CD4-positive, alpha-beta memory T cell (primary cell): ENCODE measurements at regions not wholly inside any gene's neighbourhood (a gene's known extent, or its start where the extent isn't known, plus 50 kb on each side); places are given as distances from the start of the nearest gene placed in this dataset.

Source experiments
- CTCF ChIA-PET: fragments of 350-600 bp; sonication (Branson Sonifier 250); formaldehyde crosslinking; loops from one replicate; lab custom pipeline; 2021; ENCODE audit warnings: inconsistent platforms; ENCODE audit not compliant: partially characterized antibody; lab: Charles Lee
- POLR2A ChIA-PET: fragments of 350-600 bp; sonication (Branson Sonifier 250); formaldehyde crosslinking; loops from one replicate; lab custom pipeline; 2021; ENCODE audit not compliant: partially characterized antibody; lab: Charles Lee
- DNase-seq, 5 donors: peaks; one replicate each; pipeline versions ENCODE4 v3.0.0 to v3.0.0-alpha.2; 2020 to 2022; ENCODE audit warnings: mixed read lengths in 1 of 5
- H3K27ac ChIP-seq: one replicate; pipeline ENCODE4 v1.7.0; 2013; ENCODE audit warnings: low read depth, low read length
- H3K27me3 ChIP-seq: 2 replicates; pipeline ENCODE4 v1.7.0; 2013; ENCODE audit warnings: mild to moderate bottlenecking, low read length, moderate library complexity; ENCODE audit not compliant: insufficient read depth
- H3K36me3 ChIP-seq: 2 replicates; pipeline ENCODE4 v1.7.0; 2013; ENCODE audit warnings: mild to moderate bottlenecking, low read length, moderate library complexity; ENCODE audit not compliant: insufficient read depth
- H3K4me1 ChIP-seq: 2 replicates; pipeline ENCODE4 v1.7.0; 2013; ENCODE audit warnings: mild to moderate bottlenecking, low read length, moderate library complexity; ENCODE audit not compliant: insufficient read depth
- H3K4me3 ChIP-seq, 2 donors: one replicate each; pipeline ENCODE4 v1.7.0; 2013; ENCODE audit warnings: low read length in 2 of 2, mild to moderate bottlenecking in 1 of 2
- H3K9me3 ChIP-seq, 2 donors: one replicate each; pipeline ENCODE4 v1.7.0; 2013; ENCODE audit warnings: low read length in 2 of 2, control low read depth in 1 of 2; ENCODE audit not compliant: control insufficient read depth in 1 of 2
- H3K27ac Mint-ChIP-seq, 7 donors: one replicate each; pipeline ENCODE4 v1.8.0; 2020 to 2021; ENCODE audit warnings: mixed read lengths in 7 of 7, mild to moderate bottlenecking in 6 of 7, inconsistent platforms in 3 of 7, moderate library complexity in 3 of 7
- H3K27me3 Mint-ChIP-seq, 2 donors: one replicate each; pipeline ENCODE4 v1.8.0; 2020 to 2021; ENCODE audit warnings: mixed read lengths in 2 of 2
- H3K36me3 Mint-ChIP-seq, 2 donors: one replicate each; pipeline ENCODE4 v1.8.0; 2020 to 2021; ENCODE audit warnings: mixed read lengths in 2 of 2, inconsistent platforms in 1 of 2, mild to moderate bottlenecking in 1 of 2
- H3K4me1 Mint-ChIP-seq, 4 donors: one replicate each; pipeline ENCODE4 v1.8.0; 2020 to 2021; ENCODE audit warnings: mixed read lengths in 4 of 4, mild to moderate bottlenecking in 1 of 4
- H3K4me3 Mint-ChIP-seq, 8 donors: one replicate each; pipeline ENCODE4 v1.8.0; 2020 to 2021; ENCODE audit warnings: mixed read lengths in 8 of 8, mild to moderate bottlenecking in 7 of 8, moderate library complexity in 6 of 8, inconsistent platforms in 3 of 8
- H3K9me3 Mint-ChIP-seq, 8 donors: one replicate each; pipeline ENCODE4 v1.8.0; 2020 to 2021; ENCODE audit warnings: mixed read lengths in 8 of 8, mild to moderate bottlenecking in 5 of 8, inconsistent platforms in 3 of 8, moderate library complexity in 1 of 8
- intact Hi-C: fragments of 100-400 bp; cut with micrococcal nuclease; formaldehyde crosslinking; loops from one replicate; pipeline ENCODE4 v1.15.1; 2023

DNA sequence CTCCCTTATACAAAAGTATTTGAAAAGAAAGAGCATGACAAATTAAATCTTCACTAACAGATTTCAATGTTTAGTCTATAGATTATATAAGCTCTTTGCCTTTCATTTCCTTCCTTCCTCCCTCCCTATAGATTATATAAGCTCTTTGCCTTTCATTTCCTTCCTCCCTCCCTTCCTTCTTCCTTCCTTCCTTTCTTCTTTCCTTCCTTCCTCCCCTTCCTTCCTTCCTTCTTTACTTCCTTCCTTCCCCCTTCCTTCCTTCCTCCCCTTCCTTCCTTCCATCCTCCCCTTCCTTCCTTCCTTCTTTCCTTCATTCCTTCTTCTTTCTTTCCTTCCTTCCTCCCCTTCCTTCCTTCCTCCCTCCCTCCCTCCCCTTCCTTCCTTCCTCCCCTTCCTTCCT, 209.8 kb upstream of the CBLB start:
- H3K4me1 ChIP-seq, result no peaks in the 10 kb centered on the region
- H3K27me3 ChIP-seq, result no peaks in the 10 kb centered on the region
- Mint-ChIP-seq H3K9me3 (peaks cover 0 to 5% (median under 1%) of the 10 kb centered on the region in 8 donors), H3K36me3 (no peaks in the 10 kb centered on the region), H3K27ac (peak overlapping the region in 3 of 7 donors; percentile 22 to 66 (median 35)), H3K27me3 (no peaks in the 10 kb centered on the region), H3K4me3 (no peak overlapping the region), H3K4me1 (peaks cover 0 to 3% (median under 1%) of the 10 kb centered on the region in 4 donors)
- CTCF ChIA-PET, result no interaction called here
- DNase-seq, result no peak
- no peaks in the 10 kb centered on the region for H3K9me3 ChIP-seq
- no peaks in the 10 kb centered on the region for H3K36me3 ChIP-seq
- H3K27ac ChIP-seq, result no peak overlapping the region
- H3K4me3 ChIP-seq, result no peak overlapping the region
- intact Hi-C loops, result no loop called here
- POLR2A ChIA-PET, result no interaction called here

DNA sequence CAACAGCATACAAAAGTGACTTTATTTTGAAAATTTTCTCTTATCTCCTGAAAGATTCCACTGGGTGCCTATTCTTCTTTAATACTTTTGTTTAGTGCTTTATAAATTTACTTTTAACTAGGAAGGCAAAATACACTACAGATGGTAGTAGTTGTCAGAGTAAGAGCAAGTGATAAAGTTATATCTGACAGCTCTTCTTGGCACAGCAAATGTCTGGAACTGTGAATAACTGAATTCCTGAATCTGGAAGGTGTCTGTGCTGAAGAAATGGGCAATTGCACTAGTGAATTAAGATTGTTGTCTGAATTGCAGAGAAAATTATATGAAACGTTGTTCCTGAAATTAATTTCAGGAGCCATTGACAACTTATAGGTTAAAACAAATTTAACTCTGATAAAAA, 213.8 kb upstream of the CBLB start:
- no peaks in the 10 kb centered on the region for H3K27me3 Mint-ChIP-seq
- peaks cover 0 to 5% (median 0%) of the 10 kb centered on the region in 8 donors for H3K9me3 Mint-ChIP-seq
- H3K27ac ChIP-seq, result no peak overlapping the region
- no peak overlapping the region for H3K4me3 ChIP-seq
- H3K36me3 Mint-ChIP-seq, result no peaks in the 10 kb centered on the region
- intact Hi-C loops, result loop anchor here (10.0 kb wide), 1 partner anchor 522 kb away; no protein-coding TSS in a partner anchor
- H3K36me3 ChIP-seq, result no peaks in the 10 kb centered on the region
- H3K27me3 ChIP-seq, result no peaks in the 10 kb centered on the region
- CTCF ChIA-PET, result no interaction called here
- H3K4me1 Mint-ChIP-seq, result peaks cover 0 to 3% (median under 1%) of the 10 kb centered on the region in 4 donors
- no peaks in the 10 kb centered on the region for H3K9me3 ChIP-seq
- POLR2A ChIA-PET, result interaction anchor here (0.6 kb wide), 2 partner anchors 14 to 56 kb away, joined by 3 read pairs; no protein-coding TSS in a partner anchor
- no peaks in the 10 kb centered on the region for H3K4me1 ChIP-seq
- no peak for DNase-seq
- no peak overlapping the region for H3K4me3 Mint-ChIP-seq
- H3K27ac Mint-ChIP-seq, result no peak overlapping the region

DNA sequence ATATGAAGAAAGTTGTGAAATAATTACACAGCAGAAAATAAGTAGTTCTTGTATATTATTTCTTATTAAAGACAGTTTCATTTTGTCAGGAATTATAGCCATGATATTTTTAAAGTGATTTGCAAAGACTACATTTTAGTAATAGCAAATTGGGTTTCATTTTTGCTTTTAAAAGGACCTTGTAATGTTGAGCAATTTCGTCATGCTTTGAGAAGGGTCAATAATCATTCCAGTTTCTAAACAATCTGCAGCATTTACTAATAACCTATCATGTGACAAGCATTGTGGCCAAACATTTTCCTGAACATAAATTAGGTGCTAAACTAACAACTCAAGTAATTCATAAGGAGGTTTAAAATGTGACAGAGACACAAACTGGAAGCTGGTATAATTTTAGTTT, 214.4 kb upstream of the CBLB start:
- no peaks in the 10 kb centered on the region for H3K4me1 ChIP-seq
- no peak overlapping the region for H3K4me3 ChIP-seq
- ChIA-PET CTCF (no interaction called here), POLR2A (no interaction called here)
- Mint-ChIP-seq H3K36me3 (no peaks in the 10 kb centered on the region), H3K27ac (no peak overlapping the region), H3K9me3 (peaks cover 0 to 5% (median 0%) of the 10 kb centered on the region in 8 donors), H3K27me3 (no peaks in the 10 kb centered on the region), H3K4me3 (no peak overlapping the region), H3K4me1 (peaks cover 0 to 3% (median under 1%) of the 10 kb centered on the region in 4 donors)
- H3K27ac ChIP-seq, result no peak overlapping the region
- H3K27me3 ChIP-seq, result no peaks in the 10 kb centered on the region
- no peak for DNase-seq
- no peaks in the 10 kb centered on the region for H3K9me3 ChIP-seq
- intact Hi-C loops, result loop anchor here (10.0 kb wide), 1 partner anchor 522 kb away; no protein-coding TSS in a partner anchor
- no peaks in the 10 kb centered on the region for H3K36me3 ChIP-seq

DNA sequence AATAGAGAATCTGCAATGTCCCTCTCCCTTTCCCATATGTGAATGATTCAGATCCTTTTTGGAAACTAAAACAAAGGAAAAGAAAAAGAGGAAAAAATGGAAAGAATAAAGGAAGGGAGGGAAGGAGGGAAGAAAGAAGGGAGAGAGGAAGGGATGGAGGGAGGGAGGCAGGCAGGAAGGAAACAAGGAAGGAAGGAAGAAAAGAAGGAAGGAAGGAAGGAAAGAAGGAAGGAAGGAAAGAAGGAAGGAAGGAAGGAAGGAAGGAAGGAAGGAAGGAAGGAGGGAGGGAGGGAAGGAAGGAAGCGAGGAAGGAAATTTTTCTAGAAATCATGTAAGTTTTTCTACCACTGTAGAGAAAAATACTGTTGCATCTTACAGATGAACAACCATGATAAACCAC, 215.0 kb upstream of the CBLB start:
- H3K4me1 Mint-ChIP-seq, result peaks cover 0 to 3% (median under 1%) of the 10 kb centered on the region in 4 donors
- POLR2A ChIA-PET, result no interaction called here
- Histone ChIP-seq H3K4me1 (no peaks in the 10 kb centered on the region), H3K36me3 (no peaks in the 10 kb centered on the region), H3K9me3 (no peaks in the 10 kb centered on the region), H3K27ac (no peak overlapping the region), H3K4me3 (no peak overlapping the region), H3K27me3 (no peaks in the 10 kb centered on the region)
- DNase-seq, result no peak
- peak overlapping the region in 1 of 7 donors; percentile 42 for H3K27ac Mint-ChIP-seq
- H3K27me3 Mint-ChIP-seq, result no peaks in the 10 kb centered on the region
- intact Hi-C loops, result loop anchor here (10.0 kb wide), 1 partner anchor 521 kb away; no protein-coding TSS in a partner anchor
- CTCF ChIA-PET, result no interaction called here
- no peaks in the 10 kb centered on the region for H3K36me3 Mint-ChIP-seq
- peaks cover 0 to 5% (median 0%) of the 10 kb centered on the region in 8 donors for H3K9me3 Mint-ChIP-seq
- H3K4me3 Mint-ChIP-seq, result no peak overlapping the region

- ChIA-PET POLR2A (no interaction called here), CTCF (no interaction called here)
- Mint-ChIP-seq H3K27me3 (no peaks in the 10 kb centered on the region), H3K36me3 (no peaks in the 10 kb centered on the region), H3K4me1 (peaks cover 0 to 4% (median under 1%) of the 10 kb centered on the region in 4 donors), H3K27ac (no peak overlapping the region), H3K9me3 (no peaks in the 10 kb centered on the region), H3K4me3 (no peak overlapping the region)
- H3K27ac ChIP-seq, result no peak overlapping the region
- H3K27me3 ChIP-seq, result no peaks in the 10 kb centered on the region
- DNase-seq, result no peak
- H3K4me3 ChIP-seq, result no peak overlapping the region
- no peaks in the 10 kb centered on the region for H3K4me1 ChIP-seq
- H3K9me3 ChIP-seq, result no peaks in the 10 kb centered on the region
- intact Hi-C loops, result loop anchor here (10.0 kb wide), 1 partner anchor 519 kb away; no protein-coding TSS in a partner anchor
- H3K36me3 ChIP-seq, result no peaks in the 10 kb centered on the region
These were observed 217.2 kb upstream of the CBLB start for GRCh38 chr3:106086038-106086437.

DNA sequence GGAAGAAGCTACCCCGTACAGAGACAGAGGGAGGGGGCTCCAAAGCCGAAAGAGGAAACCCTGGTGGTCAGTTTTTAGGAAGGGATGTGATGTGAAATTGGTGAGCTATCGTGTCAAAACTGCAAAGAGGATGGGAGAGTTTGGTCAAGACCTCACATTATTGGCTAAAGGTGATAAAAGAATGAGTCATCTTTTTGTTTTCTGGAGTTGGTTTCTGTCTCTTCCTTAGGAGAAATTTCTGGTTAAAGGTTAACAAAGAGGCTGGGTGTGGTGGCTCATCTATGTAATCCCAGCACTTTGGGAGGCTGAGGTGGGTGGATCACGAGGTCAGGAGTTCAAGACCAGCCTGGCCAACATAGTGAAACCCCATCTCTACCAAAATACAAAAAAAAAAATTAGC, 217.8 kb upstream of the CBLB start:
- no peak for DNase-seq
- Mint-ChIP-seq H3K9me3 (no peaks in the 10 kb centered on the region), H3K27me3 (no peaks in the 10 kb centered on the region), H3K27ac (no peak overlapping the region), H3K4me3 (peak overlapping the region in 1 of 8 donors; percentile 31), H3K36me3 (no peaks in the 10 kb centered on the region), H3K4me1 (peaks cover 0 to 5% (median under 1%) of the 10 kb centered on the region in 4 donors)
- ChIA-PET CTCF (no interaction called here), POLR2A (no interaction called here)
- H3K4me3 ChIP-seq, result no peak overlapping the region
- H3K4me1 ChIP-seq, result no peaks in the 10 kb centered on the region
- no peaks in the 10 kb centered on the region for H3K27me3 ChIP-seq
- H3K27ac ChIP-seq, result no peak overlapping the region
- intact Hi-C loops, result loop anchor here (10.0 kb wide), 1 partner anchor 518 kb away; no protein-coding TSS in a partner anchor
- no peaks in the 10 kb centered on the region for H3K36me3 ChIP-seq
- H3K9me3 ChIP-seq, result no peaks in the 10 kb centered on the region

DNA sequence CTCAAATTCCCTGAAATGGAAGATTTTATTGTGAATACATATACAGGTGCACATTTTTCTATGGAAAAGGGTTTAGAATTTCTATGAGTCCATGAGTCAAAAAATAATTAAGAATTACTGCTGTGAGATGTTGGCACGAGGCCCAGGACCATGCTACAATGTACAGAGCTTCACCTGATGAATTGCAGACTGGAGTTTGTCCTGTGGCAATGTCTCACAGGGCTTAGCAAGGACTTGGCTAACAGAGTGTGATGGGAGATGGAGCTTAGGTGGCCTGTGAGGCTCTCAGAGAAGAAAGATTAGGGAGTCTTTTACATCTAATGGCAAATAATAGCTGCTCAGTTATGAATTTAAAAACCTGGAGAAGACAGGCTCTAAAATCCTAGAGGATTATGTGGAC, 219.5 kb upstream of the CBLB start:
- CTCF ChIA-PET, result no interaction called here

More for the DNA sequence above, 219.5 kb upstream of the CBLB start:
- no peaks in the 10 kb centered on the region for H3K9me3 Mint-ChIP-seq
- no peaks in the 10 kb centered on the region for H3K36me3 Mint-ChIP-seq
- intact Hi-C loops, result loop anchor here (10.0 kb wide), 1 partner anchor 516 kb away; no protein-coding TSS in a partner anchor
- Histone ChIP-seq H3K36me3 (no peaks in the 10 kb centered on the region), H3K4me3 (no peak overlapping the region), H3K27ac (no peak overlapping the region), H3K4me1 (no peaks in the 10 kb centered on the region), H3K9me3 (no peaks in the 10 kb centered on the region), H3K27me3 (no peaks in the 10 kb centered on the region)
- H3K27ac Mint-ChIP-seq, result no peak overlapping the region
- peaks cover 0 to 4% (median under 1%) of the 10 kb centered on the region in 4 donors for H3K4me1 Mint-ChIP-seq
- no peak for DNase-seq
- no peak overlapping the region for H3K4me3 Mint-ChIP-seq
- POLR2A ChIA-PET, result no interaction called here
- no peaks in the 10 kb centered on the region for H3K27me3 Mint-ChIP-seq
